SU-DHL-6 (cell line): ENCODE measurements at regions not wholly inside any gene's neighbourhood (a gene's known extent, or its start where the extent isn't known, plus 50 kb on each side); places are given as distances from the start of the nearest gene placed in this dataset.

Experiments used
- H2AFZ ChIP-seq: fragments of 200-600 bp; sonication (generic); 2 replicates; pipeline ENCODE4 v1.6.1; 2014; ENCODE audit warnings: low read depth, mild to moderate bottlenecking, moderate library complexity, mixed read lengths, antibody characterized with exemption, low read length; ENCODE audit not compliant: severe bottlenecking
- H3F3A ChIP-seq: fragments of 200-600 bp; shearing (Covaris generic); 2 replicates; pipeline ENCODE4 v1.6.0; 2016; ENCODE audit warnings: antibody characterized with exemption, mild to moderate bottlenecking; ENCODE audit not compliant: insufficient read depth
- H3K27ac ChIP-seq: fragments of 200-600 bp; sonication (generic); 2 replicates; pipeline ENCODE4 v1.5.1; 2016; ENCODE audit warnings: low read depth, mild to moderate bottlenecking, low read length, moderate library complexity, mixed read lengths
- H3K27me3 ChIP-seq: fragments of 200-600 bp; sonication (generic), shearing (Covaris generic); 2 replicates; pipeline ENCODE4 v1.6.0; 2014; ENCODE audit warnings: mild to moderate bottlenecking, low read length
- H3K36me3 ChIP-seq: fragments of 200-600 bp; sonication (generic); 2 replicates; pipeline ENCODE4 v1.6.1; 2014; ENCODE audit warnings: mild to moderate bottlenecking, low read length, mixed read lengths
- H3K4me2 ChIP-seq: fragments of 300-600, 200-600 bp; shearing (Covaris generic), sonication (generic); 2 replicates; pipeline ENCODE4 v1.6.0; 2014; ENCODE audit warnings: low read length, low read depth, mild to moderate bottlenecking; ENCODE audit not compliant: poor library complexity, severe bottlenecking
- H3K4me3 ChIP-seq: fragments of 200-600 bp; sonication (generic); 2 replicates; pipeline ENCODE4 v1.5.1; 2014; ENCODE audit warnings: antibody characterized with exemption, low read length, mild to moderate bottlenecking, mixed read lengths; ENCODE audit not compliant: insufficient read depth, poor library complexity, severe bottlenecking
- H3K79me2 ChIP-seq: fragments of 200-600 bp; sonication (generic); 2 replicates; pipeline ENCODE4 v1.6.1; 2014; ENCODE audit warnings: mild to moderate bottlenecking, low read length, moderate library complexity; ENCODE audit not compliant: insufficient read depth
- H3K9ac ChIP-seq: fragments of 200-600 bp; sonication (generic); 2 replicates; pipeline ENCODE4 v1.7.0; 2014; ENCODE audit warnings: mild to moderate bottlenecking, low read length
- H3K9me2 ChIP-seq: fragments of 200-600 bp; sonication (generic); replicated peaks from 2 replicates; pipeline ENCODE4 v1.6.1; 2014; ENCODE audit warnings: low read length; ENCODE audit not compliant: insufficient read depth
- H3K9me3 ChIP-seq: fragments of 200-600 bp; sonication (generic); 2 replicates; pipeline ENCODE4 v1.6.1; 2014; ENCODE audit warnings: low read length, mixed read lengths; ENCODE audit not compliant: insufficient read depth
- H4K20me1 ChIP-seq: fragments of 200-600 bp; sonication (generic); 2 replicates; pipeline ENCODE4 v1.6.1; 2014; ENCODE audit warnings: low read depth, mild to moderate bottlenecking, antibody characterized with exemption, low read length, moderate library complexity, mixed read lengths
- CTCF ChIP-seq: fragments of 200-600 bp; sonication (generic); IDR thresholded peaks from one replicate; pipeline ENCODE4 v1.5.1; 2017; ENCODE audit warnings: antibody characterized with exemption, mild to moderate bottlenecking, low read length, moderate library complexity; ENCODE audit not compliant: insufficient read depth, poor library complexity, severe bottlenecking
- EZH2phosphoT487 ChIP-seq: fragments of 200-600 bp; sonication (generic), shearing (Covaris generic); conservative IDR thresholded peaks from 2 replicates; pipeline ENCODE4 v1.6.1; 2018; ENCODE audit warnings: mild to moderate bottlenecking, antibody characterized with exemption, low read length, moderate library complexity, mixed read lengths

- no peaks in the 10 kb centered on the region for H3K27me3 ChIP-seq
- H3K4me2 ChIP-seq: no peak overlapping the region
- no peak overlapping the region for H2AFZ ChIP-seq
- H3K36me3 ChIP-seq: no peaks in the 10 kb centered on the region
- no peaks in the 10 kb centered on the region for H3K9me2 ChIP-seq
- H3K4me3 ChIP-seq: no peak overlapping the region
- H3K9ac ChIP-seq: no peak overlapping the region
- no peaks in the 10 kb centered on the region for H3K9me3 ChIP-seq
- no peak for TF ChIP-seq EZH2phosphoT487
- no peak for TF ChIP-seq CTCF
- no peaks in the 10 kb centered on the region for H4K20me1 ChIP-seq
- H3F3A ChIP-seq: no peaks in the 10 kb centered on the region
- no peaks in the 10 kb centered on the region for H3K79me2 ChIP-seq
- no peak overlapping the region for H3K27ac ChIP-seq
Measured at GRCh38 chr5:130427222-130427955, 523.1 kb downstream of the CHSY3 start.

GRCh38 chr5:130425424-130425823 lies 521.2 kb downstream of the CHSY3 start:
- Histone ChIP-seq H3K79me2 (no peaks in the 10 kb centered on the region), H3K9ac (no peak overlapping the region), H3K27ac (no peak overlapping the region), H3K27me3 (no peaks in the 10 kb centered on the region), H3K4me2 (no peak overlapping the region), H3K9me3 (no peaks in the 10 kb centered on the region), H3F3A (no peaks in the 10 kb centered on the region), H2AFZ (no peak overlapping the region), H3K36me3 (no peaks in the 10 kb centered on the region), H3K4me3 (no peak overlapping the region), H3K9me2 (no peaks in the 10 kb centered on the region), H4K20me1 (no peaks in the 10 kb centered on the region)
- no peak for TF ChIP-seq EZH2phosphoT487
- TF ChIP-seq CTCF: no peak

- Histone ChIP-seq H2AFZ (no peak overlapping the region), H3K27me3 (no peaks in the 10 kb centered on the region), H3K4me3 (no peak overlapping the region), H3K79me2 (no peaks in the 10 kb centered on the region), H3K9ac (no peak overlapping the region), H3K9me2 (no peaks in the 10 kb centered on the region), H3F3A (no peaks in the 10 kb centered on the region), H3K27ac (no peak overlapping the region), H3K9me3 (no peaks in the 10 kb centered on the region), H3K4me2 (no peak overlapping the region), H4K20me1 (no peaks in the 10 kb centered on the region), H3K36me3 (no peaks in the 10 kb centered on the region)
- TF ChIP-seq CTCF (no peak), EZH2phosphoT487 (no peak)
Measured at GRCh38 chr5:130424341-130424740, 520.1 kb downstream of the CHSY3 start.
